ENCODE measurements at regions not wholly inside any gene's neighbourhood (a gene's known extent, or its start where the extent isn't known, plus 50 kb on each side); places are given as distances from the start of the nearest gene placed in this dataset.

DNA sequence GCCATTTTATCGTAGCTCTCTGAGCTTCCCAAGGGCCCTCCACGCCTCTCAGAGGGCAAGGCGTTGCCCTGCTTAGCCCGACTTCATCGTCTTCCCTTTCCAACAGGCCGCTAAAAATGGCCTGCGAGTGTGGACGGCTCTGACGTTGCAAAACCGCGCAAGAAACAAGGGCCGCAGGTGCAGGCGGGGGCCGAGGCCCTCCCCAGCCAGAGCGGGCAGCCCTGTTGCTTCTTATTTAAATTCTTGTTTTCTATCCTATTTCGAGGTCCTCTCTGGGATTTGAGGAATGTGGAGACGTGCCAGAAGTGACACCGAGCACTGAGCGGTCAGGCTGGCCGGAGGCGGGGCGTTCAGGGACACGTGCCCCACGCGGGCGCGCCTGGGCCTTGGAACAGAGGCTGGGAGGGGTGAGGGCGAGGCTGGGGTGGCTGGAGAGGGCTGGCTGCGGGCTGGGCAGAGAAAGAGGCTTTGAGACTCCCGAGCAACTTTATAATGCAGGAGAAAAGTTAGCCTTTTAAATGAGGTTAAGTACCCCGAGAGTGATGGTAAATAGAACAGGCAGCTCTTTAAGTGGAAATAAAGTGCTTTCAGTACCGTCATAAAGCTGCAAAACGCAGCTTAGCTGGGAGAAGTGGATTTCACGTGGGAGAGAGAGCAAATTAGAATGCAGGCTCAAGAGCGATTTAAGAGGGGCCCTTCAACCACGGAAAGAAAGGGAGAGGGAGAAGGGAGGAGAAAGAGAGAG lies 243.6 kb downstream of the AUH start:
- TF ChIP-seq, protein P1, sequence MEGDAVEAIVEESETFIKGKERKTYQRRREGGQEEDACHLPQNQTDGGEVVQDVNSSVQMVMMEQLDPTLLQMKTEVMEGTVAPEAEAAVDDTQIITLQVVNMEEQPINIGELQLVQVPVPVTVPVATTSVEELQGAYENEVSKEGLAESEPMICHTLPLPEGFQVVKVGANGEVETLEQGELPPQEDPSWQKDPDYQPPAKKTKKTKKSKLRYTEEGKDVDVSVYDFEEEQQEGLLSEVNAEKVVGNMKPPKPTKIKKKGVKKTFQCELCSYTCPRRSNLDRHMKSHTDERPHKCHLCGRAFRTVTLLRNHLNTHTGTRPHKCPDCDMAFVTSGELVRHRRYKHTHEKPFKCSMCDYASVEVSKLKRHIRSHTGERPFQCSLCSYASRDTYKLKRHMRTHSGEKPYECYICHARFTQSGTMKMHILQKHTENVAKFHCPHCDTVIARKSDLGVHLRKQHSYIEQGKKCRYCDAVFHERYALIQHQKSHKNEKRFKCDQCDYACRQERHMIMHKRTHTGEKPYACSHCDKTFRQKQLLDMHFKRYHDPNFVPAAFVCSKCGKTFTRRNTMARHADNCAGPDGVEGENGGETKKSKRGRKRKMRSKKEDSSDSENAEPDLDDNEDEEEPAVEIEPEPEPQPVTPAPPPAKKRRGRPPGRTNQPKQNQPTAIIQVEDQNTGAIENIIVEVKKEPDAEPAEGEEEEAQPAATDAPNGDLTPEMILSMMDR (IDR thresholded peaks at IDR 0.05; ENCODE audit: control insufficient read depth, insufficient read depth, low read depth, low read length, missing control alignments), result no peak
- no peak overlapping the region for H3K4me3 ChIP-seq (ENCODE audit: control insufficient read depth, low read depth, low read length)
- DNase-seq (ENCODE audit: low read depth), result no peak

DNA sequence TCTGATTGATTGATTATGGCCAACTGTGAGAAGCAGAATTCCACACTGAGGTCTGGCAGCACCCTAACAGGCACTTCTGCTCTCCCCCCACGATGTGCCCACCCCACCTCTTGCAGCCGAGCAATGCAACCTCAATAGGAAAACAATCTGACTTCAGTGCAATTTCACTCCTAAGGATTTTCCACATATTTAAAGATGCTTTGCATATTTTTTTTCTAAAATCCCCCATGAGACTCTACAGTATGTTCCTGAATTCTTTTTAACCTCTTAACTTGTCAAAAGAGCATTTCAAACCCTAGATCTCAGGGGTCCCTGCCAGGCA lies 243.1 kb downstream of the AUH start:
- DNase-seq (ENCODE audit: low read depth), result no peak
- TF ChIP-seq, protein P1 (IDR thresholded peaks at IDR 0.05; ENCODE audit: control insufficient read depth, insufficient read depth, low read depth, low read length, missing control alignments), result no peak
- no peak overlapping the region for H3K4me3 ChIP-seq (ENCODE audit: control insufficient read depth, low read depth, low read length)

DNA sequence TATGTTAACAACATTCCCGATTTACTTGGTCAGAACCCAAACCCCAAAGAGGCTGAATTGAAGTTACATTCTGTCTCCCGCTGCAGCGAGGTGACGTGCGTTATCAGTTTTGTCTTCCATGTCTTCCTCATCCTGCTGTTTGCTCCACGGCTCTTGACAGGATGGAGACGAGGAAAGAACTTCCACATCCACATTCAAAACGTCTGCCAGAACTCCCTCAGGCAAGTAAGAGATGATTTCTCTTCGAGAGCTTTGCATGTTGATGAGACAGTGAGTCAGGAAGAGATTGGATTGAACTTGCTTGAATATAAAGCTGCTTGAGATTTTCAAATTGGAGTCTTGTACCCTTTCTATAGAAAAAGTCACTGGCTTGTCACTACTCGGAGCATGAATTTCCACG lies 242.6 kb downstream of the AUH start:
- no peak overlapping the region for H3K4me3 ChIP-seq (ENCODE audit: control insufficient read depth, low read depth, low read length)
- DNase-seq (ENCODE audit: low read depth), result no peak

DNA sequence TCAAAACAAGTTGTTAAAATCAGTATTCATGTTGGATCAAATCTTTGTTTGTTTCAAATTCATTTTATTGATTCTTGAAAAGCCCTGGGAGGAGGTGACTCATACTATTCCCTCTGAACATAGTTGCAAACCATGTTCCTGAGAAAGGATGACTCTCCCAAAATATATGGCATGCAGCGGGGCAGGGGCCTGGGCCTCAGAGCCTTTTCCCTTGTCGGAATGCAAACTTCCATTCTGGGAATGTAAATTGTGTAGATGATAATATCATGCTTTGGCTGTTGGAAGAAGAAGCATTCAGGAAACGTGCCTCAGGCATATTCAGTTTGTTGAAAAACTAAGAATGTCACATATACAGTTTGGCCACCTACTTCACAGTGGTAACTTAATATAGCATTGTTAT lies 242.0 kb downstream of the AUH start:
- no peak overlapping the region for H3K4me3 ChIP-seq (ENCODE audit: control insufficient read depth, low read depth, low read length)
- TF ChIP-seq, protein P1 (IDR thresholded peaks at IDR 0.05; ENCODE audit: control insufficient read depth, insufficient read depth, low read depth, low read length, missing control alignments), result no peak
- DNase-seq (ENCODE audit: low read depth), result no peak

More for the DNA sequence above, 242.6 kb downstream of the AUH start:
- TF ChIP-seq, protein P1 (IDR thresholded peaks at IDR 0.05; ENCODE audit: control insufficient read depth, insufficient read depth, low read depth, low read length, missing control alignments), result no peak

DNA sequence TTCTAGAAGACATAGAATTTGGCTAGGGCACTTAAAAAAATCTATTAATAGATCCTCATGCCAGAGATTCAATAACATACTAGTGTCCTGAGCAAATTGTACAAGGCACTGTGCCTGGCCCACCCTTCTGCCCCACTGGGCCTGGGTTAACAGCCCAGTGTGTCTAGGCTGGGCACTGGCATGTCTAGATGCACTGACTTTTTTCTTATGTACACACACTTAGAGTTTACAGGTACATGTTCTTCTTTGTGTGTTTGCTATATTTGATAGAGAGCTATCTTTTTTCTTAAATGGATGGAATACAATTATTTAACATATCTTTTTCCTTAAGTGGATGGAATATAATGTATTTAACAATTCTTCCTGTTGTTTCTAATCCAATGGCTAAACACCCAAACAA lies 241.5 kb downstream of the AUH start:
- H3K4me3 ChIP-seq (ENCODE audit: control insufficient read depth, low read depth, low read length), result no peak overlapping the region
- TF ChIP-seq, protein P1 (IDR thresholded peaks at IDR 0.05; ENCODE audit: control insufficient read depth, insufficient read depth, low read depth, low read length, missing control alignments), result no peak
- no peak for DNase-seq (ENCODE audit: low read depth)

DNA sequence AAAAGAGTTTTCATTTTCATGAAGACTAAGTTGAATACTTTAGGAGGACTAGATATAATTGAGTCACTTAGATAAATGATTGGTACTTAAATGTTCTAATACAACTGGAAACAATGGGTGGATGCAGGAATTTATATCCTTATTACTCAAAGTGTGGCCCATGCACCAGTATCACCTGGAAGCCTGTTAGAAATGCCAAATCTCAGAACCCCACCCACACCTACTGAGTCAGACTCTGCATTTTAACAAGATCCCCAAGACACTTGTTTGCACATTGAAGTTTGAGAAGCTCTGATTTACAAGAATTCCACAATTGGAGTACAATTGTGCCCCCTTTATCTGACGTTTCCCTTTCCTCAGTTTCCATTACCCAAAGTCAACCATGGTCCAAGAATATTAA lies 239.0 kb downstream of the AUH start:
- no peak overlapping the region for H3K4me3 ChIP-seq (ENCODE audit: control insufficient read depth, low read depth, low read length)
- TF ChIP-seq, protein P1 (IDR thresholded peaks at IDR 0.05; ENCODE audit: control insufficient read depth, insufficient read depth, low read depth, low read length, missing control alignments), result no peak
- DNase-seq (ENCODE audit: low read depth), result no peak
